HepG2 (cell line): ENCODE measurements at regions not wholly inside any gene's neighbourhood (a gene's known extent, or its start where the extent isn't known, plus 50 kb on each side); places are given as distances from the start of the nearest gene placed in this dataset.

ENCODE experiments used
- ATAC-seq: fragments of 200-7000 bp; cut with Tn5 transposase; 3 replicates; pipeline ENCODE4 v1.9.1; 2020; ENCODE audit warnings: mild to moderate bottlenecking, moderate library complexity
- BruUV-seq: library from RNA; stranded (reverse); fragments of 400-500 nt; replicated peaks from 2 replicates; lab custom pipeline; 2021; lab: Mats Ljungman, UMichigan
- CTCF ChIA-PET: fragments of 300-600 bp; formaldehyde crosslinking; extraction: SDS; loops from one replicate; lab custom pipeline; 2021; ENCODE audit warnings: low total read pairs, inconsistent platforms, low intra/inter-chr PET ratio; lab: Yijun Ruan, JAX
- POLR2A ChIA-PET: fragments of 350-600 bp; sonication (Branson Sonifier 250); formaldehyde crosslinking; loops from one replicate; lab custom pipeline; 2020; ENCODE audit warnings: antibody characterized with exemption, inconsistent platforms; lab: Yijun Ruan, JAX
- DNase-seq: peaks from one replicate; pipeline ENCODE4 v3.0.0-alpha.2; 2015; ENCODE audit warnings: low spot score
- FAIRE-seq: peaks from 3 replicates; lab custom pipeline; 2011; peaks lifted over from hg19 to GRCh38; lab: Jason Lieb, UNC
- H2AFZ ChIP-seq: one replicate; pipeline ENCODE4 v1.6.1; 2011; ENCODE audit warnings: low read length, inconsistent platforms
- H3K27ac ChIP-seq: fragments of 300-600 bp; 3 replicates; pipeline ENCODE4 v1.8.0; 2011; ENCODE audit warnings: mixed run types, mild to moderate bottlenecking, mixed read lengths, low read length, inconsistent platforms; ENCODE audit not compliant: insufficient read depth; ENCODE audit errors: extremely low read length
- H3K27me3 ChIP-seq, 2 experiments: fragments of 200-600 bp in 1 of 2; 2 replicates in 1 of 2; 3 replicates in 1 of 2; pipeline versions ENCODE4 v1.6.0 to v1.8.0; 2011; ENCODE audit warnings: low read length in 2 of 2, mild to moderate bottlenecking in 2 of 2, moderate library complexity in 2 of 2, inconsistent platforms in 1 of 2; ENCODE audit not compliant: insufficient read depth in 2 of 2, control insufficient read depth in 1 of 2
- H3K36me3 ChIP-seq, 2 experiments: fragments of 200-600 bp in 1 of 2; replicated peaks in 1 of 2; 2 replicates in 1 of 2; 3 replicates in 1 of 2; pipeline versions ENCODE4 v1.5.1 to v1.8.0; 2011; ENCODE audit warnings: low read length in 2 of 2, inconsistent platforms in 1 of 2; ENCODE audit not compliant: insufficient read depth in 2 of 2, control insufficient read depth in 1 of 2
- H3K4me1 ChIP-seq: 2 replicates; pipeline ENCODE4 v1.5.1; 2012; ENCODE audit warnings: low read length, inconsistent platforms; ENCODE audit not compliant: insufficient read depth
- H3K4me2 ChIP-seq: 2 replicates; pipeline ENCODE4 v1.6.0; 2011; ENCODE audit warnings: low read depth, low read length, inconsistent platforms
- H3K4me3 ChIP-seq, 3 experiments: fragments of 200-600 bp in 1 of 3; sonication (generic), shearing (Covaris generic) in 1 of 3; replicated peaks in 1 of 3; 2 replicates each; pipeline ENCODE4 v1.5.1; 2011 to 2016; ENCODE audit warnings: low read length in 3 of 3, inconsistent platforms in 2 of 3, low read depth in 2 of 3, mild to moderate bottlenecking in 2 of 3, control low read depth in 1 of 3, mixed read lengths in 1 of 3; ENCODE audit not compliant: insufficient read depth in 1 of 3
- H3K79me2 ChIP-seq: one replicate; pipeline ENCODE4 v1.6.1; 2011; ENCODE audit warnings: low read length, inconsistent platforms; ENCODE audit not compliant: insufficient read depth
- H3K9ac ChIP-seq: 2 replicates; pipeline ENCODE4 v1.6.0; 2011; ENCODE audit warnings: mild to moderate bottlenecking, low read depth, low read length, inconsistent platforms; ENCODE audit not compliant: insufficient read depth
- H3K9me3 ChIP-seq: 2 replicates; pipeline ENCODE4 v1.5.1; 2012; ENCODE audit warnings: mild to moderate bottlenecking, low read length
- H4K20me1 ChIP-seq: 2 replicates; pipeline ENCODE4 v1.6.0; 2011; ENCODE audit warnings: inconsistent platforms, mild to moderate bottlenecking, low read length, moderate library complexity; ENCODE audit not compliant: insufficient read depth
- CREM ChIP-seq, 2 experiments: sonication (generic) in 1 of 2; formaldehyde crosslinking in 1 of 2; IDR thresholded peaks; 2 replicates each; pipeline versions ENCODE4 v1.4.0 to v1.6.1; 2016 to 2020; ENCODE audit warnings: antibody characterized with exemption in 1 of 2, mild to moderate bottlenecking in 1 of 2, missing genetic modification reagents in 1 of 2
- ELF4 ChIP-seq: sonication (generic); formaldehyde crosslinking; IDR thresholded peaks from 2 replicates; pipeline ENCODE4 v1.5.0; 2020; ENCODE audit warnings: missing genetic modification reagents, mild to moderate bottlenecking, moderate library complexity, borderline replicate concordance
- FLYWCH1 ChIP-seq: sonication (generic); formaldehyde crosslinking; IDR thresholded peaks from 2 replicates; pipeline ENCODE4 v1.8.1; 2023; ENCODE audit warnings: mild to moderate bottlenecking, missing genetic modification reagents
- HIVEP1 ChIP-seq: sonication (generic); formaldehyde crosslinking; IDR thresholded peaks from 2 replicates; pipeline ENCODE4 v1.4.0; 2020; ENCODE audit warnings: mild to moderate bottlenecking, missing genetic modification reagents
- KDM2A ChIP-seq: sonication (generic); formaldehyde crosslinking; IDR thresholded peaks from 2 replicates; pipeline ENCODE4 v1.4.0; 2020; ENCODE audit warnings: low read depth, missing genetic modification reagents, borderline replicate concordance
- MEIS1 ChIP-seq: sonication (generic); formaldehyde crosslinking; IDR thresholded peaks from 2 replicates; pipeline ENCODE4 v1.9.0; 2021; ENCODE audit warnings: mild to moderate bottlenecking, missing genetic modification reagents, moderate library complexity, borderline replicate concordance
- MLLT10 ChIP-seq: sonication (generic); formaldehyde crosslinking; IDR thresholded peaks from 2 replicates; pipeline ENCODE4 v1.4.0; 2020; ENCODE audit warnings: missing genetic modification reagents
- MTF1 ChIP-seq: sonication (generic); formaldehyde crosslinking; IDR thresholded peaks from 2 replicates; pipeline ENCODE4 v1.5.0; 2020; ENCODE audit warnings: missing genetic modification reagents
- PRMT3 ChIP-seq: sonication (generic); formaldehyde crosslinking; IDR thresholded peaks from 2 replicates; pipeline ENCODE4 v1.8.1; 2022; ENCODE audit warnings: low read depth, mild to moderate bottlenecking, moderate library complexity, missing genetic modification reagents, borderline replicate concordance
- RBM22 ChIP-seq: fragments of 200-400 bp; formaldehyde crosslinking; optimal IDR thresholded peaks from 2 replicates; pipeline ENCODE3; 2017; ENCODE audit warnings: mild to moderate bottlenecking, low read length, moderate library complexity
- SP5 ChIP-seq: IDR thresholded peaks from 2 replicates; pipeline ENCODE4 v1.6.1; 2016; ENCODE audit warnings: low read depth, borderline replicate concordance
- TBX3 ChIP-seq: fragments of 450-650 bp; IDR thresholded peaks from 2 replicates; pipeline ENCODE4 v1.6.1; 2017; ENCODE audit warnings: antibody characterized with exemption, mild to moderate bottlenecking, inconsistent platforms, borderline replicate concordance
- ZNF235 ChIP-seq: sonication (generic); formaldehyde crosslinking; IDR thresholded peaks from 2 replicates; pipeline ENCODE4 v1.8.1; 2023; ENCODE audit warnings: mild to moderate bottlenecking, missing genetic modification reagents, borderline replicate concordance
- ZNF343 ChIP-seq: sonication (generic); formaldehyde crosslinking; IDR thresholded peaks from 2 replicates; pipeline ENCODE4 v1.4.0; 2020; ENCODE audit warnings: mild to moderate bottlenecking, missing genetic modification reagents
- WGBS: methylation state at CpG from one replicate; pipeline ENCODE4 v1.1.6; 2017; ENCODE audit warnings: low lambda C conversion rate; 5-methylcytosine and 5-hydroxymethylcytosine counted together
- in situ Hi-C: cut with HindIII; loops from 2 replicates; pipeline ENCODE4 v1.10.0; 2017; ENCODE audit warnings: low pct_unique_long_range_greater_than_20kb; ENCODE audit not compliant: extremely low pct_ligation_motif_present
- intact Hi-C: fragments of 100-400 bp; cut with micrococcal nuclease; formaldehyde crosslinking; loops from one replicate; pipeline ENCODE4 v1.10.0; 2022; ENCODE audit not compliant: unreplicated experiment
- TF ChIP-seq, protein P1 (sequence below): sonication (generic); formaldehyde crosslinking; IDR thresholded peaks from 2 replicates; pipeline ENCODE4 v1.8.1; 2023; ENCODE audit warnings: mild to moderate bottlenecking, missing genetic modification reagents

DNA sequence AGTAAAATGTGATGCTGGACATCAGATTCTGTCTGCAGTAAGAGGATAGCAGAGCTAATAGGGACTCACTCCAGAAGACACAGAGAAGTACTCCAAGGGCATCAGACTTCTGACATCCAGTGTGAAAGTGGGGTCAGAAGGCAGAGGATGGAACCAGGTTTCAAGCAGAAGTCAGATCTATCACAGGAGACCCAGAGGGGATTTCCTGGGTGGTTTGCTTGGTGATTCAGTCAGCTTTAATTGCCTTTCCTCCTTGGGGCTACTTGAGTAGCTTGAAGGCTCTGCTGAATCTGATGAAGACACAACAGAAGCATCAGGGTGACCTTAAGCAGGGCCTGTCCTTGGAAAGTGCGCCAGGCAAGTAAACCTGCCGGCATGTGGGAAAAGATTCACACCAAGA lies 300.6 kb downstream of the COG6 start (continued):
- TF ChIP-seq FLYWCH1: no peak
- TF ChIP-seq, all 625 proteins: peak for 0

- H3K27me3 ChIP-seq: 0 out of 5 replicates have a peak, but pooled peaks cover 0 to 8% of the 10 kb centered on the region in 2 experiments
- H3K27ac ChIP-seq: no peak overlapping the region
- H3K9ac ChIP-seq: no peak overlapping the region
- in situ Hi-C loops (no loop called here), intact Hi-C loops (no loop called here)
- H3K4me1 ChIP-seq: no peaks in the 10 kb centered on the region
- POLR2A ChIA-PET: no interaction called here
- H3K36me3 ChIP-seq: no peaks in the 10 kb centered on the region
- BruUV-seq: no TSS peak
- H3K4me2 ChIP-seq: no peak overlapping the region
- WGBS: 55% methylated on average over 5 of the region's 5 CpGs
- DNase-seq (no peak), FAIRE-seq (no peak), ATAC-seq (no peak)
- no peak overlapping the region for H2AFZ ChIP-seq
- TF ChIP-seq SP5 (CRISPR knock-in tag) (no peak), RBM22 (no peak)
- H4K20me1 ChIP-seq: no peaks in the 10 kb centered on the region
- H3K79me2 ChIP-seq: no peaks in the 10 kb centered on the region
- H3K4me3 ChIP-seq: no peak overlapping the region
- no peaks in the 10 kb centered on the region for H3K9me3 ChIP-seq
- CTCF ChIA-PET: no interaction called here
These were observed 302.6 kb downstream of the COG6 start for GRCh38 chr13:39957868-39958677.

- Histone ChIP-seq H3K4me1 (no peaks in the 10 kb centered on the region), H3K9me3 (no peaks in the 10 kb centered on the region), H3K36me3 (no peaks in the 10 kb centered on the region), H3K79me2 (no peaks in the 10 kb centered on the region), H3K27ac (no peak overlapping the region), H3K27me3 (peaks cover 1 to 8% of the 10 kb centered on the region in 2 experiments; a peak in 1 of 5 replicates), H4K20me1 (no peaks in the 10 kb centered on the region), H3K9ac (no peak overlapping the region), H3K4me2 (no peak overlapping the region), H3K4me3 (no peak overlapping the region), H2AFZ (no peak overlapping the region)
- WGBS: 20% methylated on average over 9 of the region's 9 CpGs
- no TSS peak for BruUV-seq
- ChIA-PET POLR2A (no interaction called here), CTCF (no interaction called here)
- DNase-seq: no peak
- no peak for ATAC-seq
- in situ Hi-C loops (no loop called here), intact Hi-C loops (no loop called here)
- no peak for FAIRE-seq
- TF ChIP-seq MTF1 (CRISPR knock-in tag) (no peak), HIVEP1 (CRISPR knock-in tag) (no peak), CREM (IDR thresholded peaks at IDR 0.05) (no peak), CREM (CRISPR knock-in tag; IDR thresholded peaks at IDR 0.05) (no peak), ZNF235 (no peak), ELF4 (no peak), TBX3 (no peak), PRMT3 (CRISPR knock-in tag) (no peak), ZNF343 (CRISPR knock-in tag) (no peak), MLLT10 (no peak), KDM2A (CRISPR knock-in tag) (no peak), MEIS1 (CRISPR knock-in tag) (no peak)
- TF ChIP-seq, protein P1, sequence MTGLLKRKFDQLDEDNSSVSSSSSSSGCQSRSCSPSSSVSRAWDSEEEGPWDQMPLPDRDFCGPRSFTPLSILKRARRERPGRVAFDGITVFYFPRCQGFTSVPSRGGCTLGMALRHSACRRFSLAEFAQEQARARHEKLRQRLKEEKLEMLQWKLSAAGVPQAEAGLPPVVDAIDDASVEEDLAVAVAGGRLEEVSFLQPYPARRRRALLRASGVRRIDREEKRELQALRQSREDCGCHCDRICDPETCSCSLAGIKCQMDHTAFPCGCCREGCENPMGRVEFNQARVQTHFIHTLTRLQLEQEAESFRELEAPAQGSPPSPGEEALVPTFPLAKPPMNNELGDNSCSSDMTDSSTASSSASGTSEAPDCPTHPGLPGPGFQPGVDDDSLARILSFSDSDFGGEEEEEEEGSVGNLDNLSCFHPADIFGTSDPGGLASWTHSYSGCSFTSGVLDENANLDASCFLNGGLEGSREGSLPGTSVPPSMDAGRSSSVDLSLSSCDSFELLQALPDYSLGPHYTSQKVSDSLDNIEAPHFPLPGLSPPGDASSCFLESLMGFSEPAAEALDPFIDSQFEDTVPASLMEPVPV (CRISPR knock-in tag): no peak
These were observed 304.2 kb downstream of the COG6 start for GRCh38 chr13:39959497-39960144.
